ENCODE measurements at regions not wholly inside any gene's neighbourhood (a gene's known extent, or its start where the extent isn't known, plus 50 kb on each side); places are given as distances from the start of the nearest gene placed in this dataset.
"Not testable (repeated sequence)": the region's sequence is repeated elsewhere in the genome, so short reads cannot be mapped to it uniquely, and the experiment has no call there.

GRCh38 chr5:100709771-100710170 lies 174.6 kb downstream of the FAM174A start:
- no peaks in the 10 kb centered on the region for H3K9me3 ChIP-seq
- H3K4me1 ChIP-seq: peaks cover 2 to 9% of the 10 kb centered on the region in 2 donors
- H3K27me3 ChIP-seq: no peaks in the 10 kb centered on the region
- H3K4me3 ChIP-seq (replicated peaks in 1 of 3): no peak overlapping the region
- 24 to 25% methylated on average over 1 of the region's 1 CpG for WGBS, 2 donors
- intact Hi-C loops (cut with DNase I): no loop called here
- TF ChIP-seq CTCF (IDR thresholded peaks at IDR 0.05) (no peak), POLR2A (IDR thresholded peaks at IDR 0.05) (no peak)
- peak in 1 of 2 donors; percentile 2 for DNase-seq
- H3K36me3 ChIP-seq: no peaks in the 10 kb centered on the region
- no peak overlapping the region for H3K27ac ChIP-seq

GRCh38 chr5:100714780-100715179 lies 179.6 kb downstream of the FAM174A start:
- DNase-seq; H3K4me1 ChIP-seq; H3K27ac ChIP-seq; H3K4me3 ChIP-seq (replicated peaks in 1 of 3); H3K9me3 ChIP-seq; intact Hi-C loops (cut with DNase I); H3K36me3 ChIP-seq; H3K27me3 ChIP-seq: not testable (repeated sequence)
- 79% methylated on average over 2 of the region's 2 CpGs for WGBS, 2 donors

DNA sequence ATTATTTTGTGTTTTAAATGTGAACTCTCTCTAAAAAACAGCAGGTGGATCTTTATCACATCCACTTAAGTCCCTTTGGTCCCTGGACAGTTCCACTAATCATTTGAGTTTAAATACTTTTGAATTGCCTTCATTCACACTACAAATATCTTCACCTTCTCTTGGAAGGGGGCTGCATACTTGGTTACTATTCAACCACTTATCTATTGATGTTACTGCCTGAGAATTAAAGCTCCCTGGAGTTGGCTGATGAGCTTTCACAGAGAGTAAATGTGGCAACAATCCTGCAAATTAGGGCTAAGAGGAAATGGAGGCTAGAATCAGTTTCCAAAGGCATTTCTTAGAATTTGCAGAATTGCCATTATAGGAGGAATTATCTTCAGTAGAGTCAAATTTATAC lies 180.4 kb downstream of the ST8SIA4 start:
- H3K4me3 ChIP-seq (replicated peaks in 1 of 3): no peak overlapping the region
- intact Hi-C loops (cut with DNase I): no loop called here
- DNase-seq: no peak
- no peaks in the 10 kb centered on the region for H3K36me3 ChIP-seq
- H3K27me3 ChIP-seq: no peaks in the 10 kb centered on the region
- H3K4me1 ChIP-seq: no peaks in the 10 kb centered on the region
- TF ChIP-seq CTCF (IDR thresholded peaks at IDR 0.05) (no peak), POLR2A (IDR thresholded peaks at IDR 0.05) (no peak)
- no peaks in the 10 kb centered on the region for H3K9me3 ChIP-seq
- no peak overlapping the region for H3K27ac ChIP-seq

DNA sequence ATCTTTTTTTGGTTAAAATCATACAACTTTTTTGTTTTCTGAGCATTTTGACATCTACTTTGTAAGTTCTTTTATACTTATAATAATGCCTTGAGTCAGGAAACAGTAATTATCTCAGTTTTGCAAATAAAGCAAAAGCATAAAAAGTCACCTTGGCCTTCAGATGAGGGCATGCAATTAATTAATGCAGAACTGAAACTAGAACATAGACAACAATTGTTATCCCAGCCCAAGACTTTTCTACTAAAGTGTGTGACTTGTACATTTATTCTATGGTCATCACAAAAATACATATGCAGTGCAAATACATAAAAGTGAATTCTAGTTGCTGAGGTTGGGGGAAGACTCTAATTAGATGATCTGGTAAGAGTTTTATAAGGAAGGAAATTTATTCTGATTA lies 179.9 kb downstream of the ST8SIA4 start:
- no peak for DNase-seq
- Histone ChIP-seq H3K4me3 (replicated peaks in 1 of 3) (no peak overlapping the region), H3K4me1 (no peaks in the 10 kb centered on the region), H3K9me3 (no peaks in the 10 kb centered on the region), H3K27ac (no peak overlapping the region), H3K27me3 (no peaks in the 10 kb centered on the region), H3K36me3 (no peaks in the 10 kb centered on the region)
- intact Hi-C loops (cut with DNase I): no loop called here
- TF ChIP-seq POLR2A (IDR thresholded peaks at IDR 0.05) (no peak), CTCF (IDR thresholded peaks at IDR 0.05) (no peak)

GRCh38 chr5:100726116-100726515 lies 177.0 kb downstream of the ST8SIA4 start:
- TF ChIP-seq POLR2A (IDR thresholded peaks at IDR 0.05) (no peak), CTCF (IDR thresholded peaks at IDR 0.05) (no peak)
- WGBS, 2 donors: 92 to 95% methylated on average over 2 of the region's 2 CpGs
- H3K4me1 ChIP-seq: no peaks in the 10 kb centered on the region
- H3K4me3 ChIP-seq (replicated peaks in 1 of 3): no peak overlapping the region
- DNase-seq: no peak
- H3K27me3 ChIP-seq: no peaks in the 10 kb centered on the region
- no peaks in the 10 kb centered on the region for H3K9me3 ChIP-seq
- intact Hi-C loops (cut with DNase I): no loop called here
- H3K36me3 ChIP-seq: no peaks in the 10 kb centered on the region
- no peak overlapping the region for H3K27ac ChIP-seq

- Histone ChIP-seq H3K4me1 (no peaks in the 10 kb centered on the region), H3K27ac (no peak overlapping the region), H3K36me3 (no peaks in the 10 kb centered on the region), H3K9me3 (no peaks in the 10 kb centered on the region), H3K4me3 (replicated peaks in 1 of 3) (no peak overlapping the region), H3K27me3 (no peaks in the 10 kb centered on the region)
- intact Hi-C loops (cut with DNase I): no loop called here
- DNase-seq: no peak
- 61 to 65% methylated on average over 6 of the region's 6 CpGs for WGBS, 2 donors
- TF ChIP-seq CTCF (IDR thresholded peaks at IDR 0.05) (no peak), POLR2A (IDR thresholded peaks at IDR 0.05) (no peak)
These were observed 171.3 kb downstream of the ST8SIA4 start for GRCh38 chr5:100731768-100732167.
